Fibroblast of mammary gland (primary cell): ENCODE measurements at regions not wholly inside any gene's neighbourhood (a gene's known extent, or its start where the extent isn't known, plus 50 kb on each side); places are given as distances from the start of the nearest gene placed in this dataset.

Experiments used
- DNase-seq: peaks from one replicate; pipeline ENCODE4 v3.0.0-alpha.2; 2010; ENCODE audit warnings: low read depth
- H3K4me3 ChIP-seq: 2 replicates; pipeline ENCODE4 v1.5.1; 2011; ENCODE audit warnings: low read depth, mild to moderate bottlenecking, low read length, moderate library complexity; ENCODE audit not compliant: control insufficient read depth
- CTCF ChIP-seq: conservative IDR thresholded peaks from 2 replicates; pipeline ENCODE4 v1.5.1; 2011; ENCODE audit warnings: low read depth, low read length, inconsistent platforms; ENCODE audit not compliant: control insufficient read depth, insufficient read depth

- no peak for TF ChIP-seq CTCF
- no peak for DNase-seq
- H3K4me3 ChIP-seq = no peak overlapping the region
Measured at GRCh38 chr6:51057296-51057695, 238.6 kb downstream of the TFAP2B start.

GRCh38 chr6:51060262-51060762 lies 241.6 kb downstream of the TFAP2B start:
- DNase-seq = no peak
- no peak overlapping the region for H3K4me3 ChIP-seq
- TF ChIP-seq CTCF = no peak

- no peak for TF ChIP-seq CTCF
- DNase-seq = no peak
- no peak overlapping the region for H3K4me3 ChIP-seq
Measured at GRCh38 chr6:51062166-51062722, 243.6 kb downstream of the TFAP2B start.

GRCh38 chr6:51077821-51078518 lies 259.3 kb downstream of the TFAP2B start:
- no peak for TF ChIP-seq CTCF
- DNase-seq = no peak
- no peak overlapping the region for H3K4me3 ChIP-seq

GRCh38 chr6:51090343-51090742 lies 271.7 kb downstream of the TFAP2B start:
- no peak for DNase-seq
- no peak overlapping the region for H3K4me3 ChIP-seq
- TF ChIP-seq CTCF = no peak

GRCh38 chr6:51093871-51094270 lies 275.2 kb downstream of the TFAP2B start:
- no peak for DNase-seq
- H3K4me3 ChIP-seq = no peak overlapping the region
- no peak for TF ChIP-seq CTCF
